Fibroblast of skin of scalp (primary cell): ENCODE measurements at regions not wholly inside any gene's neighbourhood (a gene's known extent, or its start where the extent isn't known, plus 50 kb on each side); places are given as distances from the start of the nearest gene placed in this dataset.

Source experiments
- DNase-seq: peaks from one replicate; pipeline ENCODE4 v3.0.0-alpha.2; 2013

DNA sequence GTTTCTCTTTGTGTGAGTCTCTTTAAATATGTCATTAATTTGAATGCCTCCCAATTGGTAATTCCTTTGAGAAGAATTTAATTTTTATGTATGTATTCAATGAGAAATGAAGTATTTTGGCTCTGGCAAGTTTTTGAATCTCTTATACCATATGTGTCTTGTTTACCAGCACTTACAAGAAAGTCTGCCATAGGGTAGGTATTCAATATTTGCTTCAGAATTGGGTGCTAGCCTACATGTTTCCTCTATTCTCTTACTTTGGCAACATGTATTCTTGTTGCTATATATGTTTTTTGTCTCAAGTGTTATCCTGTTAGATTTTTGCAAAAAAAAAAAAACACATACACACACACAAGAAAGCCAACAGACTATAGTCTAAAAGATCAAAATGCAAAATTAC, 350.5 kb upstream of the PRMT6 start:
- DNase-seq = no peak

DNA sequence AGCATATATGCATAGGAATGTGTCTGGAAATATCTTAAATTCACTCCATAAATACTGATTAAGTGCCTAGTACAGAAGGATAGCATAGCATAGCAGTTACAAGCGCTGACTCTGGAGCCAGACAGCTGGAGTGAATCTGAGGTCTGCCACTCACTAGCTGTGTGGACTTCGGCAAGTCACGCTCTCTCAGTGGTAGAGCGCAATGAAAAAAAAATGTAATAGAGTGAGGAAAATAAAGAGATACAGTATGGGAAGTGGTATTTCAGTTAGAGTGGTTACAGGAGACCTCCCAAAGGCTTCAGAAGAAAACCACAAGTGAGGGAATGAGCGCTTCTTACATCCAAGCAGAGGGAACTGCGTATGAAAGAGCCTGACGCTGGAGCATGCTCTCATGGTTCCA, 338.9 kb upstream of the PRMT6 start:
- peak; percentile 72 for DNase-seq

DNA sequence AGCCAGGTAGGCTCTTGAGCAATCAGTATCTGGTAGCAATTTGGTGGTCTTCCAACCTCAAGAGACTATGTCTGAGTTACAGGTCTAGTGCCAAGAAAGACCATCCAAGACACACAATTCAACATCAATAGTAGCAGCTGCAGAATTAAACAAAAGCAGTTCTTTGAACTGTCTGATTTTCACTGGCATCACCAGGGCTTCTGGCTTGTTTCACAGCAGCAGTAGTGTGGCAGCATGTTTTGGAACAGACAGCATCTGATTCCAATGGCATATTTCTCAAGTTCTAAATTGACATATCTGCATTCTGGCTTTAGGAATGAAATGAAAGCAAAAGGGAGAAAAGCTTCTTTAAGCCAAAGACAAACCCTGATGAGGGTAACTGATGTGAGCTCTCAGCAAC, 334.7 kb upstream of the PRMT6 start:
- no peak for DNase-seq

DNA sequence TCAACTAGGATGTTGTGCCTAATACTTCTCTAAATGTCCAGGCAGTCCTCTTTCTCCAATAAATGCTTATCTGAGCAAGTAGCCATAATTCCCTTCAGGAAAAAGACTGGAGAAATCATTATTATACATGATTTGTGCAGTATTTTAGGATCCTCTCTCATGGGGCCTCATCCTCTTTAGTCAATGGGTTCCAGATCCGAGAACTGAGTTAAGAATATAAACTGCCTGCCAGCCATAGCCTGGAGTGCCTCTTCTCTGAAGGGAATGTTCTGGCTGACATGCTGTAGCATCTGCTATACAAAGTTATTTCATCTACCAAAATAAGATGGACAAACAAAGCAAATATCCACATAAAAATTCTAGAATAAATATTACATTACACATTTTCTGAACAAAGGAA, 334.0 kb upstream of the PRMT6 start:
- DNase-seq = no peak

DNA sequence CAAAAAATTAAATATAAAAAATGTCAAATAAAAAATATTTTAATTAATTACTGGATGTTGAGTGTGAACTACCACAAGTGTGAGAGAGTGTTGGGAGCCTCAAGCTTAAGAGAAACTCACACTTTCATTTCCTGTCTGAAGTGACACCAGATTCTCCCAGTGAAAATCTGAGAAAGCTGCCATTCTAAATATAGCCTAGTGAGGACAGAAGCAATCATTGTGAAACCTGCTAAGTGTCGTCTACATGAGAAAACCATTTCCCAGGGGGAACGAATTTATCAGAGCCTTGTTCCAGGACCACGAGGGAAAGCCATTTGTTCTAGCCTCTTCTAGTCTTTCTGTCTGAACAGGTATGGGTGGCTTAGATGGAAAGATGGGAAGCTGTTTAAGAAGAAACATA, 329.3 kb upstream of the PRMT6 start:
- peak; percentile 3 for DNase-seq

DNA sequence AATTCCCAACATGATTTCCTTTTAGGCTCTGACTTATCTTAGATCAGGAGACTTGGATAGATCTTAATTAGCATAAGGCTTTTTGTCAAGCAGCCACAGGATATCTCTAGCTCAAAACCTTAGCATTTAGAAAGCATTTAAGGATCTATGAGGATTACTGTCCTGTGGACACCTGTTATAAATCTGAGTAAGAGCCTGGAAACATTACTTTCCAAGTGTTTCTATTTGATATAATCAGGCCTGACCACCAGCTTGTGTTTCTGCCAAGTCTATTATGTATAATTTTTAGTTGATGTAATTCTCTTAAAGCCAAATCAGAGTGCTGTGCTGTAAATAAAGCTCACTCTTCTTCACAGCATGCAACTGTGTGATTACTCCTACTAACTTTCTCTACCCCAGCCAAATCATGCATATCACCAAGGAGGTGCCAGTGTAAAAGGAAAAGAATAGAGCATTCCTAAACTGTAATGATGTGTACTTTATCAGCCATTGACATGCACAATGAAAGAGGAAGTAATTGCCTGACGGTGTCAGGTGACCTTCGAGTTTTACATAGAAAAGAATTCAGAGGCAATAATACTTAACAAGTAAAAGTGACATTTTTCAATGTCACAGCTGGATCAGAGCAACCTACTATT, 309.9 kb upstream of the PRMT6 start:
- DNase-seq = no peak

DNA sequence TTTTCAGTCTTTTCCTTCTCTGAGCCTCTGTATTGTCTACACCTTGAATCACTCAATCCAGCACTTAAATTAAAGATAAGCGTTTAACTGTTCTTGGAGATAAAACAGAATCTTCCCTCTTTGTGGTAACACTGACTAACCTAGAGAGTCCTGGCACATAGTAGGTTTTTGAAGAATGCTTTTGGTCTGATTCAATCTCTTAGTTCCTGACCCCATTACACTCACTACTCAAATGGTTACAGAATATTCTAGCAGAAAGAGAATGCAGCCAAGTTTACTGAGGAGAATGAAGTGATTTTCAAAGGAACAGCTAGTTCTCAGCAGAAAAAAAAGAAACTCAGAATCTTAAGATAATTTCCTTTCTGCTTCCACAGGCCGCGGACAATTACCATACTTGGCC, 309.2 kb upstream of the PRMT6 start:
- DNase-seq = no peak

DNA sequence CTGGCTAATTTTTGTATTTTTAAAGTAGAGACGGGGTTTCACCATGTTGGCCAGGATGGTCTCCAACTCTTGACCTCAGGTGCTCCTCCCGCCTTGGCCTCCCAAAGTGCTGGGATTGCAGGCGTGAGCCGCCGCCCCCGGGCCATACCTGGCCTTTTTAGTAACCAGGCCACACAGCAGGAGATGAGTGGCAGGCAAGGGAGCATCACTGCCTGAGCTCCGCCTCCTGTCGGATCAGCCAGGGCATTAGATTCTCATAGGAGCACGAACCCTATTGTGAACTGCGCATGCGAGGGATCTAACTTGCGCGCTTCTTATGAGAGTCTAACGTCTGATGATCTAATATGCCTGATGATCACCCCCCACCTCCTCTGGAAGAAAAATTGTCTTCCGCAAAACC, 308.7 kb upstream of the PRMT6 start:
- no peak for DNase-seq

DNA sequence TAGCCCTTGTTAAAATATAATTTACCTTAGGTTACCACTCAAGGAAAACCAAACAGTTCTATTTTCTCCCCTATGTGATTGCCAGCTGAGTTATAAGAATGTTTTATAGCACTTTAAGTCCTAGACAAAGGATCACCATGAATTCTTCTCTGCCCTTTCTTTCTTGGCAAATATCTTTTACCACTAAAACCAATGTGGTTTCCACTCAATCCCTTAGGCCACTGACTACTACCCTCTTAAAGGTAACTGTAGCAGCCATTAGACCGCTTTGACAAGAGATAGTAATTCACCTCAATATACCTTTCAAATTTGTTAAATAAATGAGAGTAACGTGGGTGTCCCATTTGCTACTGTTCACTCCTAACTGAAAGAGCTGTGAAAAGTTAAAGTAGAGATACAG, 307.9 kb upstream of the PRMT6 start:
- no peak for DNase-seq

DNA sequence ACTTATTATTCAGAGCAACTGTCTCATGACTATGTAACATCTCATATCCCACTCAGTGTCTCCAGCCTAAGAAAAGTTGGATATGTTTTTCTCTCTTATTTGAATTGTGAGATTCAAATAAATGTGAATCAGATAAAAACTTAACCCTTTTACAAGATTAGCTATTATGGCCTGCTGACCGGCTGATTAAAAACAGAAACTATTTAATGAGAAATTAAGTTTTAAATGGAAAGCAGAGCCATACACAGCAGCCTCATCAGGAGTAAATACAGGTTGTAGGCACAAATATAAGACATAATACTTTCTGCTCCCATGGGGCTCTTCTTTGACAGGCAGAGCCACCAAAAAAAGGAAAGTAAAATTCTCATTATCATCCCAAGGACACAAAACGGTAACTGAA, 307.0 kb upstream of the PRMT6 start:
- no peak for DNase-seq

DNA sequence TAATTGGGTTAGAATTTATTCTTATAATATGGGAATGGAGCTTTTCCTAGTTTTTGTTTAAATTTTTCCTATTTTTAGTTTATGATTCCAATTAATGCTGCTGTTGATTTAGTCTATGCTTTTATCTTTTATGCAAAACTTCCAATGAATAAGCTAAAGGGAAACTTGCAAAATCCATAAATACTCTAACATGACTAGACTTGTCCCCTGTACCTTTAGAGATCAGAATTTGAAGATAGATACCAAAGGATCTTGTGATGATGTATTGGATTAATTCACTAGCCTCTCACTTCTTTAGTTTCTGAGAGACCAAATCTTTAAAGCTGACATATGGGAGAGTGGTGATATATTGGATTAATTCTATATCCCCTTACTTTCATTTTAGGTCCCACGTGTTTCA, 306.6 kb upstream of the PRMT6 start:
- no peak for DNase-seq

DNA sequence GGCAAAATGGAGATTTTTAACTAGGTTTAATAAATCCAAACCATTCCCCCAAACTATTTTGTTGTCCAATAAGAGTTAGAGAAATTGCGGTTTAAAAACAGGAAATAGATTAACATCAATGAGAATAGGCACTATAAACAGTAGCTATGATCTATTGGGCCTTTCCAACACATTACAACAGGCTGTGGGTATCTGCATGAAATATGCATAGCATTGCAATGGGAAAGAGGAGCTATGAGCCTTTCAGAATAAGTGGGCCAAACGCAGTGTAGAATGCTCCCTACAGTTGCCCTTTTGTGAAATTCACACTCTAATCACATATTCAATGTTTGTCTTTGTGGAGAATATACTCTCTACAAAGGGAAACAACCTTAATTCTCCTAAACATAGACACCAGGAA, 305.5 kb upstream of the PRMT6 start:
- DNase-seq = no peak

DNA sequence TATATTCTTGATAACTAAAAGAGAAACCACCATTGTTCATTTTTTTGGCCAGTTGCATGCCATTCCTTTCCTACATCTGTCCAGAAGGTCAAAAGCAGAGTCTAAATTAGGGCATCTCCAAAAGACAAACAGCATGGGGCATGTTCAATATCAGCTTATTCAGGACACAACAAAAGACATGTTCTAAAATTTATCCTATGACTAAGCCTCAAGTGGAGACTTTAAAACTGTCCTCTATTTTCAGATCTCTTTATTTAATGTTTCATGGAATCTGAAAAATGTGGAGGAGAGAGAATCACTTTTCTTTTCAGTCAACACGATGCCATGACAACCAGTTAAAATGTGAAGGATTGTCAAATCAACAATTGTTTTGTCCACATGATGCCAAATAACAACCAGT, 303.4 kb upstream of the PRMT6 start:
- peak; percentile 29 for DNase-seq

DNA sequence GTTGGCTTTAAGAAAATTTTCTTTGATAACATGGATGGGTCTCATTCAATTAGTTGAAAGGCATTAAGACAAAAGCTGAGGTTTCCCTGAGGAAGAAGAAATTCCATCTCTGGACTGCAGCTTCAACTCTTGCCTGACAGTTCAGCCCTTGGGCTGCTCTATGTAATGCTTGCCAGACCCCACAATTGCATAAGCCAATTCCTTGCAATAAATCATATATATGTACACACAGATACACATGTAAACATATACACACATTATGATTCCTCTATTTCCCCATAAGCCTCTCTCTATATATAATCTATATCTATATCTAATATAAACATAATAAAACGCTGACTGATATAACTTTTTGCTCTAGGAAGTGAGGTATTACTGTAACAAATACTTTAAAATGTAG, 301.5 kb upstream of the PRMT6 start:
- no peak for DNase-seq

DNA sequence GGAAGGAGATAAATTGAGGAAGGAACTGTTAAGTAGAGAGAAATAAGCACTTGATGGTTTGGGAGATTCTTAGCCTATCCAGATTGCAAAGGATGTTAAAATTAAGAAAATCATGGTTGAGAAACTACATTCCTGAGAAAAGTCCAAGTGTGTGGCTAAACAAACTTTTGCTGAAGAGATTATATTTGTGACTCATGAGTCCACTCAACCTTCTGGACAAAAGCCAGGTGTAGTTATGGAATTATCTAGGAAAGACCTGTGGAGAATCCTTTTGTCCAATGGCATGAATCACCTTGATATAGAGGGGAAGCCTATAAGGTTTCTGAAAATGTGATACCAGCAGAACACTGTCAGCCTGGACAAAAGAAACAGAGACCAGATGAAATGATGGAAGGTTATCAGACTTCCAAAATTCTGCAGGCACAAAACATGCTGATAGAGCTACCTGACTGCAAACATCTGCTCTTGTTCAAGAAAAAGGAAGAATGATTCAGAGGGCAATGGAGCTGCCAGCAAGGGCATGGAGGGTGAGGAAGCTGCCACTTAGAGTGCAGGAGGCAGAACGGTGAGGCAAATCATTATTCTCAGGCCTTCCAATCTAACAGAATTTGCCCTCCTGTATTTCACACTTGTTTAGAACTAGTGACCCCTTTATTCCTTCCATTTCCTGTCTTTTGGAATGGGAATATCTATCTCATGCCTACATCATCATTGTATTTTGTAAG, 300.6 kb upstream of the PRMT6 start:
- peak; percentile 78 for DNase-seq

DNA sequence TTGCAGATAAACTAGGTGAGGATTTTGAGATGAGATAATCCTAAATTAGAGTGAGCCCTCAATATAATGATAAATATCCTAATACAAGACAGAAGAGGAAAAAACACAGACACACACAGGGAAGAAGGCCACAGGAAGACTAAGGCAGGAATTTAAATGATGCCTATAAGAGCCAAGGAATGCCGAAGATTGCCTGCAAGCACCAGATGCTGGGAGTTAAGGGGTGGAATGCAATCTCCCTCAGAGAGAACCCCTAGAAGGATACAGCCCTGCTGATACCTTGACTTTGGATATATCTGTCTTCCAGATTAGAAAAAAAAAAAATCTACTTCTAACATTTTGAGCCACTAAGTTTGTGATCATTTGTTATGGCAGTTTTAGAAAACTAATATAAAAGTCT, 299.7 kb upstream of the PRMT6 start:
- peak; percentile 30 for DNase-seq

DNA sequence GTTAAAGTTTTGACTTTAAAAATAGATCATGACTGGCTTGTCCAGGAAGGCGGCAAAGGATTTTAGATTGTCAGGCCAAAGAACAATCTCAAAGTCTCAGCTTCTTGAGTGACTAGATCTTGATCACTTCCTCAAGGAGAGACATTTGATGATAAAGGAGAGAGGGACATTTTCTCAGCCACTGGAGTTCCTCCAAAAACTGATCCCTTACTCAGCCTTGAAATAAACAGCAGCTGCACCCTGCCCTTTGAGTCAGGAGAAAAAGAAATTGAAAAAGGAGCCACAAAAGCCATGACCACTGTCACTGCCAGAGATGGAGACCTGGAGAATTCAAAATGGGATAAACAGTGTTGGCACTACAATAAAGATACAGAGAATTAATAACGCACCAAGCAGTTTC, 288.4 kb upstream of the PRMT6 start:
- peak; percentile 11 for DNase-seq

DNA sequence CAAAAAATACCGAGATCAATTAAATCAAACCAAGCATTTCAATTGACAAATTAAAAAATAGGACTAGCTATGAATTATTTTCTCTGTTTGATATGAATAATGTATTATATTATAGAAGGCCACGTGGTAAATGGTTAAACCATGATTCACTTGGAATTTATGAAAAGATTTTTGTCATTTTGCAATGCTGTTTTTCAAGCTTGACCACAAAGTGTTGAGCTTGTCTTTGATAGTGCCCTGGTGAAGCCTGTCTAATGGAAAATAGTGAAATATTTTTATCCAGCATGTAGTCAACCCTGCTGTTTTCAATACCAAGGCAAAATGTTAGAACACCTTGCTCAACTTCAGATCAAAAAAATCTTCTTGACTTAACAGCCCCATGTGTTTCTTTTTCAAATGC, 288.0 kb upstream of the PRMT6 start:
- peak; percentile 74 for DNase-seq

DNA sequence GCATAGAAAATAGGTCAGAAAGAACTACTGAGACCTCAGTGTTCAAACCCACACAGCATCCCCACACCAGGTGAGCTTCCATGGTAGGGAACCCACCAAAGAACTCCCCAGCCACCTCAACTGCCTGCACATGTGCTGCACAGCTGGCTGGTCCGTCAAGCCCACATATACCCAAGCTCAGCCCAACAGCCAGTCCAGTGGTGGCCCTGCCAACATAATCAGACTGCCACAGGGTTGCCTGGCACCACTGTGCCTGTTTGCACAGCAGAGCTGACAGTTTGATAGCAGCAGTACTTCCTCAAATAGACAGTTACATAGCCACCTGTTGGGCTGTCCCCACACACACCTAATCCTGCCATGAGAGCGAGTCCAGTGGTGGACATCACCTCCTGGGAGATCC, 283.3 kb upstream of the PRMT6 start:
- DNase-seq = no peak

DNA sequence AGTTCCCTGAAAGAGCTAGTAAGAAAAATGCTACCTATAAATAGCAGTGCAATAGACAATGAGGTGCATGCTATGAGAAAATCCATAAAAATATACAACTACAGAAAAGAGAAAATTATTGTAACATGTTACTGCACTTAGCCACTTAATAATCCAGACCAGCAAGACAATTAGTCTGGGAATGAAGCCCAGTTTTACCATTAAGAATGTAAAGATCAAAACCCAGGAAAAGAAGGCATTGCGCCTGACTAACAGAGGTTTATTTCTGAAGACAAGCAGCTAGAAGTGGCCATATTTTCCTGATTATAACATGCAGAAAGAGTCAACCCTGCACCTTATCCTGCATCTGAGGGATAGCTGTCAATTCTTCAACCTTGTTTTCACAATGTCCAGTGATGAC, 276.4 kb upstream of the PRMT6 start:
- DNase-seq = peak; percentile 49

DNA sequence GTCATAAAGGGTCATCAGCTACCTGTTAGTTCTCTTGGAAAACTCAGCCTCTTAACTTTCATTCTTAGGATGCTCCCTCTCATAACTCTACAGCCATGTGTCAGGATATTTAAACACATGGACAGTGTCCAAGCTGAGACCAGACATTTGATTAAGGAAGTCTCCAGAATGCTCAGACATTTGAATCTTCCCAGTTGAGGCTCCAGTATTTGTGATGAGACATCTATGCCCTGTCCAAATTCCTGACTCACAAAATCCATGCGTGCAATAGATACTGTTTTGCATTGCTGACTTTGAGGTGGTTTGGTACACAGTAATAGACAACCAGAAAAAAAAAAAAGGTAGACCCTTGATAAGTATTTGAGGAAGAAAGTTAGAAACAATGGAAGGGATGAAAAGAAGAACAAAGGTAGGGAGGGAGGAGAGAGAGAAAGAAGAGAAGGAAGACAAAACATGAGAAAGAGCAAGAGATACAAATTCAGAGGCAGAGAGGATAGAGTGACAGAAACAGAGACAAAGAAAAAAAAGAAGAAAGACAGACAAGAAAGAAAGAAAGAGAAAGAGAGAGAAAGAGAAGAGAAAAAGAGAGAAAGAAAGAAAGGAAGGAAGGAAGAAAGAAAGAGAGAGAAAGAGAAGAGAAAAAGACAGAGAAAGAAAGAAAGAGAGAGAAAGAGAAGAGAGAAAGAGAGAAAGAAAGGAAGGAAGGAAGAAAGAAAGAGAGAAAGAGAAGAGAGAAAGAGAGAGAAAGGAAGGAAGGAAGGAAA, 275.5 kb upstream of the PRMT6 start:
- DNase-seq = peak; percentile 47

DNA sequence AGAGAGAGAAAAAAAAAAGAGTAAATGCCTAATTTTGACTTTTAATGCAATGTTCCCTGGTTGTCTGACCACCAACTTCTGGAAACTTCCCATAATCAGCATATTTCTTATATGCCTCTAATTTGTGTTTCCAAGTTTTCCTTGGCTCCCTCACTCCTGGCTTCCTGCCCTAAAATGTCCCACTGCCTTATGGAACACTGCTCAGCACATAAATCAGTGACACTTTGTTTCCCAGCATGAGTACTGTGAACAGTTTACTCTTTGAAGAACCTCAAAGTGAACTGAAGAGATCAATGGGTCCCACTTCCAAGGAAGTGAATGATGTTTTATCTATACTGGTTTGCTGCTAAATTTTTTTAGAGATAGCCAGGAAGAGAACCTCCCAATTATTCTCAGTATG, 271.3 kb upstream of the PRMT6 start:
- peak; percentile 42 for DNase-seq

DNA sequence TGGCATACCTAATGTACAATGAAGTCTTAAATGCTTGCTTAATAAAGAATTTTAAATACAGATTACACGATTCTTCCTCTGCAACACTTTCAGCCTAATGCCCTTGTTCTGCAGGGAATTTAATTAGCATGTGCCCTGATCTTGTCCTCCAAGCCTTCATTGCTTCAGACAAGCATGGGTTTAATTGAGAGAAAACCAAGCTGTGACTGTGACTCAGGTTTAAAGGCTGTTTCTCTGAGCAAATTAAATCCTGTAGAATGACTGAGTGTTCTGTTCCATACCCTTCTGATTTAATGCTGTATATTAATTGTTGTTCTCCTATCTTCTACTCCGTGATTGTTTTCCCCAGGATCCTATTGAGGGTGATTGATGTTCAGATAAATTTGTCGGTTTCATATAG, 269.0 kb upstream of the PRMT6 start:
- DNase-seq = no peak

DNA sequence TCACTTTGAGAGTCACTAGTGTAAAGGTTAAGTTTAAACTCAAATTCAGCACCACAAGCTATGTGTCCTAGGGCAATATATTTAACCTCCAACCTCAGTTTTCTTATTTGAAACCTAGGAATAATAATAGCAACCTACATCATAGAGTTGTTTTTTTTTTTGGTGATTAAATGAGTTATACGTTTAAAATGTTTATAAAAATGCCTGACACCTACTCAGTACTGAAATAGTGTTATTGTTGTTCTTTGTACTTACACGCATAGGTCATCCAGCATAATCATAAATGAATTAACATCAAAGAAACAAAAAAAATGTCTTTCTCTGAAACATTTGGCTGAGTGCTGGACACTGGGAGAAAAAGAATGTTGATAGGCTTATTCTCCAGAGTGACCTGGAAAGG, 266.8 kb upstream of the PRMT6 start:
- no peak for DNase-seq
